Kidney (tissue), 13 donors: ENCODE measurements at regions not wholly inside any gene's neighbourhood (a gene's known extent, or its start where the extent isn't known, plus 50 kb on each side); places are given as distances from the start of the nearest gene placed in this dataset.

ENCODE experiments used
- DNase-seq, 5 donors: peaks; one replicate each; pipeline ENCODE4 v3.0.0-alpha.2; 2013 to 2020
- FAIRE-seq: peaks from 2 replicates; lab custom pipeline; 2012; peaks lifted over from hg19 to GRCh38; lab: Jason Lieb, UNC
- H3K27ac ChIP-seq, 2 donors: one replicate each; pipeline ENCODE4 v1.7.0; 2013; ENCODE audit warnings: low read depth in 2 of 2, low read length in 2 of 2, inconsistent platforms in 1 of 2
- H3K27me3 ChIP-seq: one replicate; pipeline ENCODE4 v1.7.1; 2013; ENCODE audit warnings: low read length, inconsistent platforms; ENCODE audit not compliant: control insufficient read depth, insufficient read depth
- H3K36me3 ChIP-seq, 3 donors: one replicate each; pipeline versions ENCODE4 v1.7.0 to v1.7.1; 2013; ENCODE audit warnings: low read length in 3 of 3, control low read depth in 1 of 3, inconsistent platforms in 1 of 3; ENCODE audit not compliant: insufficient read depth in 3 of 3, control insufficient read depth in 2 of 3
- H3K4me1 ChIP-seq, 3 donors: one replicate each; pipeline versions ENCODE4 v1.7.0 to v1.7.1; 2013; ENCODE audit warnings: low read length in 3 of 3, inconsistent platforms in 1 of 3, low read depth in 1 of 3; ENCODE audit not compliant: control insufficient read depth in 2 of 3, insufficient read depth in 2 of 3
- H3K4me3 ChIP-seq, 3 donors: one replicate each; pipeline versions ENCODE4 v1.7.0 to v1.8.1; 2013; ENCODE audit warnings: low read length in 3 of 3, control low read depth in 1 of 3, inconsistent platforms in 1 of 3
- H3K9ac ChIP-seq, 3 donors: one replicate each; pipeline versions ENCODE4 v1.7.0 to v1.7.1; 2013; ENCODE audit warnings: low read length in 3 of 3, control low read depth in 1 of 3, inconsistent platforms in 1 of 3
- H3K9me3 ChIP-seq, 3 donors: one replicate each; pipeline versions ENCODE4 v1.7.0 to v1.7.1; 2013; ENCODE audit warnings: low read length in 3 of 3, control low read depth in 1 of 3, inconsistent platforms in 1 of 3; ENCODE audit not compliant: control insufficient read depth in 2 of 3, insufficient read depth in 1 of 3
- intact Hi-C: fragments of 100-400 bp; cut with DNase I; formaldehyde crosslinking; loops from one replicate; pipeline ENCODE4 v1.11.1; 2022
- TF ChIP-seq, protein P1 (sequence below): IDR thresholded peaks from 3 replicates; pipeline ENCODE4 v1.5.1; 2012; ENCODE audit warnings: mild to moderate bottlenecking, moderate library complexity, borderline replicate concordance; ENCODE audit not compliant: insufficient read depth; ENCODE audit errors: extremely low read depth
- donor health status: control.
- donor health status: control.
- donor health status: control.
- donor health status: control.
- donor health status: control.
- donor health status: DM: yes; HTN: yes; CAD: no.
- donor health status: Normal renal cell carcinoma (clear cell type).

DNA sequence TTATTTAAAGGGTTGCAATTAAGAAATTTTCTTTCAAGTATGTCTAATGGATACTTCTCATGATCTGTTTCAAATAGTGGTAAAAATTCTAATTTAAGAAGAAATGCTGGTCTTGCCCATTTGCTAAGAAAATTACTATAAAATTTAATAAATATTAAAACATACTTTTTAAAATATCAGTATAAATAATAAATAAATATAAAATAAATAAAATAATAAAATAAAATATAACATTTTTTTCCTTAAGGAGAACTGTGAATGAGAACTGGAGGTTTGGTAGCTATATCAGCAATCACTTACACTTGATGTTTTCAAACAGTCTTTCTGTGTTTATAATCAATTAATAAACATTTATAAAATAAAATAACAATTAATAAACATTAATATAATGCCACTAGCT, 266.1 kb downstream of the HGF start:
- intact Hi-C loops = no loop called here
- H3K27me3 ChIP-seq = no peaks in the 10 kb centered on the region

DNA sequence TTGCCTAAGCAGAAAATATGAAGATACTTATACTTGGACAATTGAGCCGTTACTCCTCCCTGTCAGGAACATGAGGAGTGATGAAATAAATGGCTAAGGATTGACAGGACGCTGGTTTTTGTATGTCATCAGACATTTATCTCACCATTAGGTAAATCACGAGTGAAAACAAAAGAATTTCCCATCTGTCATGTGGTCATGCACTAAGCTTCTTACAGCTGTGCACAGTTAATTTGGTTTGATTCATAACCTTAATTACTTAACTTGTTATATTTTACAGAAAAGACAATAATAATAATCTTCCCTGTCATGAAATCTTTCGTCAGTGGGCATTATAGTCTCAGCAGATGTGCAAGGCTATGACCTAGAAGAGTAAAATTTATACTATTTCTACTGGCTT, 266.5 kb downstream of the HGF start:
- no peak for DNase-seq
- FAIRE-seq = no peak
- Histone ChIP-seq H3K36me3 (no peaks in the 10 kb centered on the region), H3K9me3 (no peaks in the 10 kb centered on the region), H3K4me3 (no peak overlapping the region), H3K27me3 (no peaks in the 10 kb centered on the region), H3K9ac (no peak overlapping the region), H3K27ac (no peak overlapping the region), H3K4me1 (no peaks in the 10 kb centered on the region)
- intact Hi-C loops = no loop called here
- TF ChIP-seq, protein P1, sequence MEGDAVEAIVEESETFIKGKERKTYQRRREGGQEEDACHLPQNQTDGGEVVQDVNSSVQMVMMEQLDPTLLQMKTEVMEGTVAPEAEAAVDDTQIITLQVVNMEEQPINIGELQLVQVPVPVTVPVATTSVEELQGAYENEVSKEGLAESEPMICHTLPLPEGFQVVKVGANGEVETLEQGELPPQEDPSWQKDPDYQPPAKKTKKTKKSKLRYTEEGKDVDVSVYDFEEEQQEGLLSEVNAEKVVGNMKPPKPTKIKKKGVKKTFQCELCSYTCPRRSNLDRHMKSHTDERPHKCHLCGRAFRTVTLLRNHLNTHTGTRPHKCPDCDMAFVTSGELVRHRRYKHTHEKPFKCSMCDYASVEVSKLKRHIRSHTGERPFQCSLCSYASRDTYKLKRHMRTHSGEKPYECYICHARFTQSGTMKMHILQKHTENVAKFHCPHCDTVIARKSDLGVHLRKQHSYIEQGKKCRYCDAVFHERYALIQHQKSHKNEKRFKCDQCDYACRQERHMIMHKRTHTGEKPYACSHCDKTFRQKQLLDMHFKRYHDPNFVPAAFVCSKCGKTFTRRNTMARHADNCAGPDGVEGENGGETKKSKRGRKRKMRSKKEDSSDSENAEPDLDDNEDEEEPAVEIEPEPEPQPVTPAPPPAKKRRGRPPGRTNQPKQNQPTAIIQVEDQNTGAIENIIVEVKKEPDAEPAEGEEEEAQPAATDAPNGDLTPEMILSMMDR = no peak

More for the DNA sequence above, 266.1 kb downstream of the HGF start:
- Histone ChIP-seq H3K4me3 (no peak overlapping the region), H3K9me3 (no peaks in the 10 kb centered on the region), H3K9ac (no peak overlapping the region), H3K4me1 (no peaks in the 10 kb centered on the region), H3K27ac (no peak overlapping the region), H3K36me3 (no peaks in the 10 kb centered on the region)
- TF ChIP-seq, protein P1 = no peak
- DNase-seq (no peak), FAIRE-seq (peak; percentile 70)

DNA sequence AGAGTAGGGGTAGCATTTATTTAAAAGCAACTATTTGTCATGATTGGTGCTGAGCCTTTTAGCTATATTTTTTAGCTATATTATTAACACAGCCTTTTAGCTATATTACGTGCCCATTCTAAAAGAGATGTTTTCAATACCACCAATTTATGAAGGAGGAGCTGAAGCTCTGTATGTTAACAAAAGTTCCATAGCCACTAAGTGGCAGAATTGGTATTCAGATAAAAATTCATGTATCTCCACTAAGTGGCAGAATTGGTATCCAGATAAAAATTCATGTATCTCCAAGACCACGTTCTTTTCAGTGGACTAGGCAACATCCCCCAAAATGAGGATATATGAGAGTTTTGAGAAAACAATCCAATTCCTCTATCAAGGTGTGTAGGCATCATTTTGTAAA, 268.6 kb downstream of the HGF start:
- no peak overlapping the region for H3K9ac ChIP-seq
- intact Hi-C loops = no loop called here
- no peaks in the 10 kb centered on the region for H3K4me1 ChIP-seq
- no peaks in the 10 kb centered on the region for H3K27me3 ChIP-seq
- TF ChIP-seq, protein P1 = no peak
- no peak overlapping the region for H3K4me3 ChIP-seq
- H3K9me3 ChIP-seq = no peaks in the 10 kb centered on the region
- H3K36me3 ChIP-seq = no peaks in the 10 kb centered on the region
- FAIRE-seq (no peak), DNase-seq (peak in 1 of 5 donors; percentile 33)
- no peak overlapping the region for H3K27ac ChIP-seq

DNA sequence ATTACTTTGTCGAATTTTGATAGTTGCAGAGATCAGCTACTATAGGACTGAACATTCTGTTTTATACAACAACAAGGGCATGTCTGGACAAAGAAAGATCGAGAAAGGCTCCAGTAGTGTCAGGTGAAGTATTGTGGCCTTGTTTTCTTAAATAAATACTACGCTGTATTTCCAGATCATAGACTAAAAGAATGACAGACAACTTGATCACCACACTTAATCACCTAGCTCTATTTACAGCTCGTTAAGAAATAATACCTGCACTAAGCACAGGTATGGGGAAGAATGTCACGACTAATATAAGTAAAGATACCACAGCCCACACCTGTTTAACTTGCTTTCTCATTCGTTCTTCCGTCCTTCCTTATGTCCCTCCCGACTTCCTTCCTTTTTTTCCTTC, 269.2 kb downstream of the HGF start:
- FAIRE-seq = no peak
- intact Hi-C loops = no loop called here

More for the DNA sequence above, 269.2 kb downstream of the HGF start:
- Histone ChIP-seq H3K27ac (no peak overlapping the region), H3K36me3 (no peaks in the 10 kb centered on the region), H3K9ac (no peak overlapping the region), H3K4me1 (no peaks in the 10 kb centered on the region), H3K9me3 (no peaks in the 10 kb centered on the region), H3K27me3 (no peaks in the 10 kb centered on the region), H3K4me3 (no peak overlapping the region)
- no peak for DNase-seq
- TF ChIP-seq, protein P1 = no peak
